ENCODE measurements at regions not wholly inside any gene's neighbourhood (a gene's known extent, or its start where the extent isn't known, plus 50 kb on each side); places are given as distances from the start of the nearest gene placed in this dataset.

DNA sequence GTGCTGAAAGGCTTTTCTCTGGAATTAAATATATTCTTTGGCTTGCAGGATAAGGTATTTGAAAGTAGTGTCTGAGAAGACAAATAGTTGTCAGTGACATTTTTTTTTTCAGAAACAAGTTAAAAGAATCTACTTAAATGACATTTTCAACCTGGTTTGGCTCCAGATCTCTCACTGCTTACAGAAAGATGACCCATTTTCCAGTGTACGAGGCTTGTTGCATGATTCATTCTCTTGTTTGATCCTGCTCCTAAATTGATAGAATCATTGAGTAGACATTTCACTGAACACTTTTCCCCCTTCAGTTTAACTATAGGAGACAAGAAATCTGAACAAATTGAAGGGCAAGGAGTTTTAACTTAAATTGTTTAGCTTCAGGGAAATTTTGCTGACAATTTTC is 546.1 kb downstream of the ZNF608 start:
- no peaks in the 10 kb centered on the region for H3K27me3 ChIP-seq (ENCODE audit: insufficient read depth)
- DNase-seq: no peak
- no peak overlapping the region for H3K9ac ChIP-seq
- H3K36me3 ChIP-seq (replicated peaks in 1 of 2; ENCODE audit: control insufficient read depth in 1 of 2, insufficient read depth in 2 of 2, low read length in 1 of 2): no peaks in the 10 kb centered on the region
- H3K27ac ChIP-seq (ENCODE audit: low read depth in 2 of 2, low read length in 1 of 2): peak overlapping the region in 1 of 2 experiments; percentile 67; a peak in 2 of 4 replicates
- no peak overlapping the region for H3K4me3 ChIP-seq (ENCODE audit: low read depth in 2 of 2, low read length in 1 of 2)
- H3K9me2 ChIP-seq: no peaks in the 10 kb centered on the region
- CTCF ChIA-PET: interaction anchor here (0.8 to 1.0 kb wide), 2 partner anchors 20 to 113 kb away, joined by 3 read pairs; no protein-coding TSS in a partner anchor
- H3K9me3 ChIP-seq: no peaks in the 10 kb centered on the region
- no peak for TF ChIP-seq YY1 (IDR thresholded peaks at IDR 0.05; ENCODE audit: low read depth)
- TF ChIP-seq, protein P1, sequence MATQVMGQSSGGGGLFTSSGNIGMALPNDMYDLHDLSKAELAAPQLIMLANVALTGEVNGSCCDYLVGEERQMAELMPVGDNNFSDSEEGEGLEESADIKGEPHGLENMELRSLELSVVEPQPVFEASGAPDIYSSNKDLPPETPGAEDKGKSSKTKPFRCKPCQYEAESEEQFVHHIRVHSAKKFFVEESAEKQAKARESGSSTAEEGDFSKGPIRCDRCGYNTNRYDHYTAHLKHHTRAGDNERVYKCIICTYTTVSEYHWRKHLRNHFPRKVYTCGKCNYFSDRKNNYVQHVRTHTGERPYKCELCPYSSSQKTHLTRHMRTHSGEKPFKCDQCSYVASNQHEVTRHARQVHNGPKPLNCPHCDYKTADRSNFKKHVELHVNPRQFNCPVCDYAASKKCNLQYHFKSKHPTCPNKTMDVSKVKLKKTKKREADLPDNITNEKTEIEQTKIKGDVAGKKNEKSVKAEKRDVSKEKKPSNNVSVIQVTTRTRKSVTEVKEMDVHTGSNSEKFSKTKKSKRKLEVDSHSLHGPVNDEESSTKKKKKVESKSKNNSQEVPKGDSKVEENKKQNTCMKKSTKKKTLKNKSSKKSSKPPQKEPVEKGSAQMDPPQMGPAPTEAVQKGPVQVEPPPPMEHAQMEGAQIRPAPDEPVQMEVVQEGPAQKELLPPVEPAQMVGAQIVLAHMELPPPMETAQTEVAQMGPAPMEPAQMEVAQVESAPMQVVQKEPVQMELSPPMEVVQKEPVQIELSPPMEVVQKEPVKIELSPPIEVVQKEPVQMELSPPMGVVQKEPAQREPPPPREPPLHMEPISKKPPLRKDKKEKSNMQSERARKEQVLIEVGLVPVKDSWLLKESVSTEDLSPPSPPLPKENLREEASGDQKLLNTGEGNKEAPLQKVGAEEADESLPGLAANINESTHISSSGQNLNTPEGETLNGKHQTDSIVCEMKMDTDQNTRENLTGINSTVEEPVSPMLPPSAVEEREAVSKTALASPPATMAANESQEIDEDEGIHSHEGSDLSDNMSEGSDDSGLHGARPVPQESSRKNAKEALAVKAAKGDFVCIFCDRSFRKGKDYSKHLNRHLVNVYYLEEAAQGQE (IDR thresholded peaks at IDR 0.05; ENCODE audit: low read depth, low read length): no peak
- TF ChIP-seq, protein P2, sequence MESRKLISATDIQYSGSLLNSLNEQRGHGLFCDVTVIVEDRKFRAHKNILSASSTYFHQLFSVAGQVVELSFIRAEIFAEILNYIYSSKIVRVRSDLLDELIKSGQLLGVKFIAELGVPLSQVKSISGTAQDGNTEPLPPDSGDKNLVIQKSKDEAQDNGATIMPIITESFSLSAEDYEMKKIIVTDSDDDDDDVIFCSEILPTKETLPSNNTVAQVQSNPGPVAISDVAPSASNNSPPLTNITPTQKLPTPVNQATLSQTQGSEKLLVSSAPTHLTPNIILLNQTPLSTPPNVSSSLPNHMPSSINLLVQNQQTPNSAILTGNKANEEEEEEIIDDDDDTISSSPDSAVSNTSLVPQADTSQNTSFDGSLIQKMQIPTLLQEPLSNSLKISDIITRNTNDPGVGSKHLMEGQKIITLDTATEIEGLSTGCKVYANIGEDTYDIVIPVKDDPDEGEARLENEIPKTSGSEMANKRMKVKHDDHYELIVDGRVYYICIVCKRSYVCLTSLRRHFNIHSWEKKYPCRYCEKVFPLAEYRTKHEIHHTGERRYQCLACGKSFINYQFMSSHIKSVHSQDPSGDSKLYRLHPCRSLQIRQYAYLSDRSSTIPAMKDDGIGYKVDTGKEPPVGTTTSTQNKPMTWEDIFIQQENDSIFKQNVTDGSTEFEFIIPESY (IDR thresholded peaks at IDR 0.05; ENCODE audit: borderline replicate concordance, low read depth): no peak
- TF ChIP-seq, protein P3, sequence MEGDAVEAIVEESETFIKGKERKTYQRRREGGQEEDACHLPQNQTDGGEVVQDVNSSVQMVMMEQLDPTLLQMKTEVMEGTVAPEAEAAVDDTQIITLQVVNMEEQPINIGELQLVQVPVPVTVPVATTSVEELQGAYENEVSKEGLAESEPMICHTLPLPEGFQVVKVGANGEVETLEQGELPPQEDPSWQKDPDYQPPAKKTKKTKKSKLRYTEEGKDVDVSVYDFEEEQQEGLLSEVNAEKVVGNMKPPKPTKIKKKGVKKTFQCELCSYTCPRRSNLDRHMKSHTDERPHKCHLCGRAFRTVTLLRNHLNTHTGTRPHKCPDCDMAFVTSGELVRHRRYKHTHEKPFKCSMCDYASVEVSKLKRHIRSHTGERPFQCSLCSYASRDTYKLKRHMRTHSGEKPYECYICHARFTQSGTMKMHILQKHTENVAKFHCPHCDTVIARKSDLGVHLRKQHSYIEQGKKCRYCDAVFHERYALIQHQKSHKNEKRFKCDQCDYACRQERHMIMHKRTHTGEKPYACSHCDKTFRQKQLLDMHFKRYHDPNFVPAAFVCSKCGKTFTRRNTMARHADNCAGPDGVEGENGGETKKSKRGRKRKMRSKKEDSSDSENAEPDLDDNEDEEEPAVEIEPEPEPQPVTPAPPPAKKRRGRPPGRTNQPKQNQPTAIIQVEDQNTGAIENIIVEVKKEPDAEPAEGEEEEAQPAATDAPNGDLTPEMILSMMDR (IDR thresholded peaks at IDR 0.05): no peak
- TF ChIP-seq POLR2AphosphoS5 (IDR thresholded peaks at IDR 0.05; ENCODE audit: low read depth, low read length): no peak
- TF ChIP-seq, protein P4, sequence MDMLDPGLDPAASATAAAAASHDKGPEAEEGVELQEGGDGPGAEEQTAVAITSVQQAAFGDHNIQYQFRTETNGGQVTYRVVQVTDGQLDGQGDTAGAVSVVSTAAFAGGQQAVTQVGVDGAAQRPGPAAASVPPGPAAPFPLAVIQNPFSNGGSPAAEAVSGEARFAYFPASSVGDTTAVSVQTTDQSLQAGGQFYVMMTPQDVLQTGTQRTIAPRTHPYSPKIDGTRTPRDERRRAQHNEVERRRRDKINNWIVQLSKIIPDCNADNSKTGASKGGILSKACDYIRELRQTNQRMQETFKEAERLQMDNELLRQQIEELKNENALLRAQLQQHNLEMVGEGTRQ (IDR thresholded peaks at IDR 0.05; ENCODE audit: borderline replicate concordance, low read depth, low read length): no peak
- TF ChIP-seq EP300 (IDR thresholded peaks at IDR 0.05; ENCODE audit: borderline replicate concordance in 1 of 2, low read depth in 1 of 2, low read length in 1 of 2): no peak
- H3F3A ChIP-seq (replicated peaks; ENCODE audit: insufficient read depth): no peaks in the 10 kb centered on the region
- H4K20me1 ChIP-seq (ENCODE audit: insufficient read depth): no peaks in the 10 kb centered on the region
- POLR2A ChIA-PET: no interaction called here
- H2AFZ ChIP-seq (ENCODE audit: low read depth): no peak overlapping the region
- 27% methylated on average over 1 of the region's 1 CpG for WGBS (ENCODE audit: low lambda C conversion rate)
- H3K4me2 ChIP-seq: no peak overlapping the region
- H3K79me2 ChIP-seq (ENCODE audit: insufficient read depth): no peaks in the 10 kb centered on the region
- peaks cover 0 to 6% of the 10 kb centered on the region in 2 experiments; a peak in 1 of 4 replicates for H3K4me1 ChIP-seq (ENCODE audit: control insufficient read depth in 1 of 2, insufficient read depth in 2 of 2, low read depth in 1 of 2, low read length in 1 of 2)

All from SK-N-SH (cell line).